Mucosa of rectum (tissue), 2 donors: ENCODE measurements at regions not wholly inside any gene's neighbourhood (a gene's known extent, or its start where the extent isn't known, plus 50 kb on each side); places are given as distances from the start of the nearest gene placed in this dataset.

Source experiments
- H3K27ac ChIP-seq, 2 donors: one replicate each; pipeline ENCODE4 v1.7.0; 2013; ENCODE audit warnings: inconsistent platforms in 2 of 2, low read depth in 2 of 2, low read length in 2 of 2
- H3K27me3 ChIP-seq, 2 donors: one replicate each; pipeline ENCODE4 v1.7.0; 2013; ENCODE audit warnings: low read length in 2 of 2; ENCODE audit not compliant: control insufficient read depth in 2 of 2, insufficient read depth in 2 of 2
- H3K36me3 ChIP-seq, 2 donors: one replicate each; pipeline ENCODE4 v1.7.0; 2013; ENCODE audit warnings: low read length in 2 of 2; ENCODE audit not compliant: control insufficient read depth in 2 of 2, insufficient read depth in 2 of 2
- H3K4me1 ChIP-seq, 2 donors: one replicate each; pipeline ENCODE4 v1.7.0; 2013; ENCODE audit warnings: low read length in 2 of 2, mild to moderate bottlenecking in 1 of 2; ENCODE audit not compliant: control insufficient read depth in 2 of 2, insufficient read depth in 2 of 2
- H3K4me3 ChIP-seq, 2 donors: one replicate each; pipeline ENCODE4 v1.7.0; 2013; ENCODE audit warnings: low read length in 2 of 2
- H3K9ac ChIP-seq, 2 donors: one replicate each; pipeline ENCODE4 v1.7.0; 2013; ENCODE audit warnings: low read length in 2 of 2, low read depth in 1 of 2, mild to moderate bottlenecking in 1 of 2
- H3K9me3 ChIP-seq, 2 donors: one replicate each; pipeline ENCODE4 v1.7.0; 2013; ENCODE audit warnings: low read length in 2 of 2; ENCODE audit not compliant: control insufficient read depth in 2 of 2
- donor health status: healthy.
- donor health status: Normal muscosa, but diverticular disease.

- Histone ChIP-seq H3K4me1 (no peaks in the 10 kb centered on the region), H3K4me3 (no peak overlapping the region), H3K36me3 (no peaks in the 10 kb centered on the region), H3K9ac (no peak overlapping the region), H3K27ac (no peak overlapping the region), H3K9me3 (peaks cover 0 to 4% of the 10 kb centered on the region in 2 donors), H3K27me3 (no peaks in the 10 kb centered on the region)
Measured at GRCh38 chr18:76752400-76752799, 70.0 kb upstream of the ZNF236 start.

DNA sequence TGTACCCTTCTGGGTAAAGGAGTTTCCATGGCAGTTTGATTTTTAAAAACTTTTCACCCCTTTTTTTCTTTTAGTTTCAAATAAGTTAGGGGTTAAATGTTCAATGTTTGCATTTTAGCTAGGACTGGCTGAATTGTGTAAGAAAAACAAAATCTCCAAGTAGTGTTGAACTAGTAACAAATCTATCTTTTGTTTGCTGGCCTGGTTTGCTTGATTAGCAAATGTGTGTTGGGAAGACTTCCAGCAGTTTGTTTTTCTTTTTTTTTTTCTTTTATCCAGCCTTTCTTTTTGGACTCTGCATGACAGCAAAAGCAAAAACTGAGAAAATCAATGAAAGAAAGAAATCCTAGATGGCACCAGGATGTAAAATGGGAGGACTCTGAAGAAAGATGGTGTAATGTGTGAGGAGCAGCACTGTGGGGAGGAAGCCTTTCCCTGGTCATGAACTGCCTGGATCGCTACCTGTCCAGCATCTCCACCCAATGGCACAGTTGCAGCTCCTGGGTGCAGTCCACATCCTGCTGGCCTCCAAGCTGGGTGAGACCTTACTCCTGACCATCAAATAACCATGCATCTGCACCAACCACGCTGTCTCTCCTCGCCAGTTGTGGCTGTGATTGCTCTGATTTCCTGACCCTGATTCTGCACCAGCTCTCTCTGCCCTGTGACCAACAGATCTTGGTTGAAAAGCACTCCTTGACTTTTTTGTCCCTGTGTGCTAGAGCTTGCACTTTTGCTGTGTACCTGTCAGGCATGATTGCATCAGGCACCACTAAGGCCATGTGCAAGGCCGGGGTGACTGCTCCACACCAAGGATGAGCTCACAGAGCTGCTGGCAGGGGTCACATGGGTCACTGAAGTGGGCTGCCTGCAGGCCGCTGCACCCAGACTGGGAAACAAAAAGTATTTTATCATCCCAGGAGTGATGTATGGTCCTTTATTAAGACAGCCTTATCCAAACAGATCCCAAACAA lies 71.2 kb upstream of the ZNF236 start:
- Histone ChIP-seq H3K27me3 (no peaks in the 10 kb centered on the region), H3K4me3 (no peak overlapping the region), H3K9ac (no peak overlapping the region), H3K9me3 (peaks cover 0 to 4% of the 10 kb centered on the region in 2 donors), H3K27ac (no peak overlapping the region), H3K4me1 (no peaks in the 10 kb centered on the region), H3K36me3 (no peaks in the 10 kb centered on the region)

GRCh38 chr18:76750269-76750668 lies 72.1 kb upstream of the ZNF236 start:
- Histone ChIP-seq H3K27me3 (no peaks in the 10 kb centered on the region), H3K27ac (no peak overlapping the region), H3K9ac (no peak overlapping the region), H3K9me3 (peaks cover 0 to 4% of the 10 kb centered on the region in 2 donors), H3K36me3 (no peaks in the 10 kb centered on the region), H3K4me3 (no peak overlapping the region), H3K4me1 (no peaks in the 10 kb centered on the region)

DNA sequence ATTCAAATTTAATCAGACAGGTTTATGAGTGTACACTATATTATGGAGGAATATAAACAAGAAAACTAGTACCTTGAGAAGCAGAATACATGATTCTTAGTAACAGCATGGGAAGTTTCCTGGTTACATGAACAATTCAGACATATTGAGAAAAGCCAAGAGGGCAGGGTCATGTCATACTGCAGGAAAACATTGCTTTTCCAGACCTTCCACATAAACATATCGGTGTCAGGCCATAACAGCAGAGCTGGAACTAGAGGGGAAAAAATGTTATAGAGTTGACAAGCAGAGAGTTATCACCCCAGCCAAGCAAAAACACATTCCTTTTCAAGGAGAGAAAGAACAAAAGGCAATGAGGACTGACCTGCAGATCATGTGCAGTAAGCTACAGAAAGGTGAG lies 74.7 kb upstream of the ZNF236 start:
- Histone ChIP-seq H3K27me3 (no peaks in the 10 kb centered on the region), H3K27ac (no peak overlapping the region), H3K4me3 (no peak overlapping the region), H3K36me3 (no peaks in the 10 kb centered on the region), H3K9ac (no peak overlapping the region), H3K4me1 (no peaks in the 10 kb centered on the region), H3K9me3 (peaks cover 0 to 4% of the 10 kb centered on the region in 2 donors)

DNA sequence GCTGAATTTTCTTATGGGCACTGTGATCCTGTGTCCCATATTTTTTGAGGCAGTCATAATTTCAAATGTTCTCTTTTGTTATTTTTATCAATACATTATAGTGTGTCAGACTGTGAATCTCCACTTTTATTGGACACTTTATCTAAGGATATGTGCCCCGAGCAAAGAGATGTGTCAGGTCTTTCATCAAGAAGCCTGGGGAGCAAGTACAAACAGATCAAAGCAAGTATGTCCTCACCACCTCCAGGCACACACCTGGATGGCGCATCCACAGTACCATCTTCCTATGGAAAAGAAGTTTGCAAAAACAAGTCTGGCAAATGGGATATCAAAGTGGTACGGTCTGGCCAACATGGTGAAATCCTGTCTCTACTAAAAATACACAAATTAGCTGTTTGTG lies 81.0 kb upstream of the ZNF236 start:
- H3K9me3 ChIP-seq, result no peaks in the 10 kb centered on the region
- no peak overlapping the region for H3K27ac ChIP-seq
- H3K4me1 ChIP-seq, result no peaks in the 10 kb centered on the region
- H3K36me3 ChIP-seq, result no peaks in the 10 kb centered on the region
- H3K27me3 ChIP-seq, result no peaks in the 10 kb centered on the region
- H3K9ac ChIP-seq, result no peak overlapping the region
- H3K4me3 ChIP-seq, result no peak overlapping the region

GRCh38 chr18:76736309-76736708 lies 86.0 kb upstream of the ZNF236 start:
- H3K27me3 ChIP-seq, result no peaks in the 10 kb centered on the region
- no peak overlapping the region for H3K4me3 ChIP-seq
- H3K4me1 ChIP-seq, result no peaks in the 10 kb centered on the region
- no peak overlapping the region for H3K9ac ChIP-seq
- no peak overlapping the region for H3K27ac ChIP-seq
- no peaks in the 10 kb centered on the region for H3K36me3 ChIP-seq
- H3K9me3 ChIP-seq, result no peaks in the 10 kb centered on the region

GRCh38 chr18:76730901-76731300 lies 91.5 kb upstream of the ZNF236 start:
- H3K4me1 ChIP-seq, result no peaks in the 10 kb centered on the region
- H3K9ac ChIP-seq, result no peak overlapping the region
- no peaks in the 10 kb centered on the region for H3K9me3 ChIP-seq
- H3K36me3 ChIP-seq, result no peaks in the 10 kb centered on the region
- H3K27ac ChIP-seq, result no peak overlapping the region
- H3K4me3 ChIP-seq, result no peak overlapping the region
- H3K27me3 ChIP-seq, result no peaks in the 10 kb centered on the region

DNA sequence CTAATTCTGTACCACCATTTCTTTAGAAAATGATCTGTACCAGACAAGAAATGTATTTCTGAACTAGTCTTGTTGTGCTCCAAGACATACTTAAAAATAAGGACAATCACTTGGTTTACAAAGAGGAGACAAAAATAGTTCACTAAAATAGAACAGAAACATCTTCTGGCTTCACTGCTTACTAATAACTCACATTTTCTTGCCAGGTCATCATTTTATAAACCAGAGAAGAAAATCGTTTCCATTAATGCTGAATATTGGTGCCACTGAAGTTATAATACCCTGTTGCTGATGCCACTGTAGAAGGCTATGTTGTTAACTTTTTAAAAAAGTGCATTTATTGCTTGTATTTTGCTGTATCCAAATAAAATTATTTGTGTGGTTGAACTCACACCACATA lies 94.8 kb upstream of the ZNF236 start:
- no peak overlapping the region for H3K27ac ChIP-seq

DNA sequence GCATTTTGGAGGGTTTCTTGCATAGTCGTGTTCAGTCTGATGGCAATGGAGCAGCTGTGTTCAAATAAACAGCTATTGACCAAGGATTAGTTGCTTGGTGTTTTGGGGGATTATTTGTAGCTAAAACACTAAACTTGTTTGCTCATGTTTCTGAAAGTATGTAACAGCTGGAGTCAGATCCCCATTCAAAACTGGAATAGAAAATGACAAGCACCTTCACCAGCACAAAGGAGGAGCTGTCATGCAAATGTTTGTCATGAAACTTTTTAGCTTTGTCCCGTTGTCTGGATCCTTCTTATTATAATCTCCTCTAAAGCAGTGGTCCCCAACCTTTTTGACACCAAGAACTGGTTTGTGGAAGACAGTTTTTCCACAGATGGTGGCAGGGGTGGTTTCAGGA lies 96.9 kb upstream of the ZNF236 start:
- Histone ChIP-seq H3K27ac (no peak overlapping the region), H3K27me3 (no peaks in the 10 kb centered on the region), H3K9ac (no peak overlapping the region), H3K36me3 (no peaks in the 10 kb centered on the region), H3K9me3 (no peaks in the 10 kb centered on the region), H3K4me1 (no peaks in the 10 kb centered on the region), H3K4me3 (no peak overlapping the region)

More for the DNA sequence above, 94.8 kb upstream of the ZNF236 start:
- Histone ChIP-seq H3K4me1 (no peaks in the 10 kb centered on the region), H3K36me3 (no peaks in the 10 kb centered on the region), H3K9ac (no peak overlapping the region), H3K9me3 (no peaks in the 10 kb centered on the region), H3K27me3 (no peaks in the 10 kb centered on the region), H3K4me3 (no peak overlapping the region)

DNA sequence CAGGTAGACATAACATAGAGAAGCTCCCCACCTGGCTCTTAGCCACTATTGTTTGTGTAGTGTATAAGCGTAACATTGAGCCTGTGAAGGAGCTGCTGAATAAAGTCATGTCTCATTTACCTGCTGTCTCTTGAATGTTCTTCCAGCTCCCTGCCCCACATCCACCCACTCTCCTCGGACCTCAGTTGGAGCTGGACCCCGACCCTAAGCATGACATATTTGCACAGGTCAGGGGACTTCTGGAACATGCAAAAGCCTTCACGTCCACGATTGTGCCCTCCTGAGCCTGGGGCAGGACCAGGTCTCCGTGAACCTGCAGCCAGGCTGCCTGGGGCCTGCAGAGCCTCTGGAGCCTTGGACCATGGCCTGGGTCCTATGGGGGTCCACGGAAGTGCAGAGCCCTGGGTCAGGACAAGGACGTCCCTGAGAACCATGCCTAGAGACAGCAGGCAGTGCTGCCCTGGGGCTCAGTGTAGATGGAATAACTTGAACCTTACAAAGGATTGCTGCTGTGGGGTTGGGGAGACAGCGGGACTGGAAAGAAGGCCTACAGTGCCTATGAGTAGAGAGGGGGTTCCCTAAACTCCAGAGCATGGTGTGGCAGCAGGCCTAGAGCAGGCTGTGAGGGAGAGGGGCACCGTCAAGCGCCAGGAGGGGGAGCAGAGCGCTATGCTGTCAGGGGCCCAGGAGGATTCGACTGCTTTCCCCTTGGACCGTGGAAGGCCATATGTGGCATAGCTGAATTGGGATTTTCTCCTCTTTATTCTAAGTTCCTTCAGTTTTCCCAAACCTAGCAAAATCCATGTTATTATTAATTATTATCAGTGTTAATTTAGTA lies 99.9 kb upstream of the ZNF236 start:
- H3K9me3 ChIP-seq, result no peaks in the 10 kb centered on the region

More for the DNA sequence above, 99.9 kb upstream of the ZNF236 start:
- Histone ChIP-seq H3K27ac (no peak overlapping the region), H3K9ac (no peak overlapping the region), H3K4me3 (no peak overlapping the region), H3K36me3 (no peaks in the 10 kb centered on the region), H3K4me1 (no peaks in the 10 kb centered on the region), H3K27me3 (no peaks in the 10 kb centered on the region)
